GM23338 (cell line): ENCODE measurements at regions not wholly inside any gene's neighbourhood (a gene's known extent, or its start where the extent isn't known, plus 50 kb on each side); places are given as distances from the start of the nearest gene placed in this dataset.

Experiments
- EZH2 ChIP-seq: fragments of 200-600 bp; sonication (generic); IDR thresholded peaks from one replicate; pipeline ENCODE4 v1.8.0; 2017; ENCODE audit warnings: antibody characterized with exemption, mild to moderate bottlenecking, low read depth; ENCODE audit not compliant: unreplicated experiment
- EZH2phosphoT487 ChIP-seq: fragments of 200-600 bp; sonication (generic); IDR thresholded peaks from one replicate; pipeline ENCODE4 v1.8.1; 2018; ENCODE audit warnings: antibody characterized with exemption; ENCODE audit not compliant: unreplicated experiment
- NANOG ChIP-seq: IDR thresholded peaks from 2 replicates; pipeline ENCODE4 v1.6.1; 2016; ENCODE audit warnings: antibody characterized with exemption, borderline replicate concordance
- POLR2AphosphoS5 ChIP-seq: IDR thresholded peaks from 2 replicates; pipeline ENCODE4 v1.6.1; 2016; ENCODE audit warnings: antibody characterized with exemption, low read depth
- ZNF114 ChIP-seq: fragments of 250-450 bp; sonication (Bioruptor Pico); IDR thresholded peaks from 2 replicates; pipeline ENCODE4 v1.5.0; 2020; ENCODE audit warnings: mild to moderate bottlenecking, moderate library complexity
- TF ChIP-seq, protein P1 (sequence below), 2 experiments: fragments of 200-600 bp in 1 of 2; sonication (generic) in 1 of 2; conservative IDR thresholded peaks; 2 replicates each; pipeline versions ENCODE4 v1.5.1 to v1.6.1; 2016 to 2017; ENCODE audit warnings: antibody characterized with exemption in 2 of 2, low read depth in 2 of 2, mild to moderate bottlenecking in 2 of 2, moderate library complexity in 1 of 2
- TF ChIP-seq, protein P2 (sequence below): IDR thresholded peaks from one replicate; pipeline ENCODE4 v1.6.1; 2018; ENCODE audit warnings: antibody characterized with exemption; ENCODE audit not compliant: unreplicated experiment

DNA sequence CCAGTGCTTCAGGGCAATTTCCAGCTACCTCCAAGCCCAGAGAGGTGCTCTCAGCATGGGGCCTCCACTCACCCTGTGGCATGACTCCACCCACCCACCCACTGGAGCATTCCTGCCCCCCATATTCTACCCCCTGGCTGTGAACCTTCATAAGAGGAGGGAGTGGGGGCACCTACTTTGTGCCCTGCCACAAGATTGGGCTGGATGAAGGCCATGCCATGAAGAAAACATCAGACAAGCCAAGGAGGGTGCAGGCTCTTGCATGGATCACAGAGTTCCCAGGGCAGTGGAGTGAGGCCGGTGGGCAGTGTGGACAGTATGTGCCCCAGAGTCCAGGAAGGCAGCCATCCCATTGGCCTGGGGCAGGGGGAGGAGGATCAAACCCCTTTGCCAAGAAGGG, 97.8 kb downstream of the UQCRFS1 start:
- TF ChIP-seq, protein P1, sequence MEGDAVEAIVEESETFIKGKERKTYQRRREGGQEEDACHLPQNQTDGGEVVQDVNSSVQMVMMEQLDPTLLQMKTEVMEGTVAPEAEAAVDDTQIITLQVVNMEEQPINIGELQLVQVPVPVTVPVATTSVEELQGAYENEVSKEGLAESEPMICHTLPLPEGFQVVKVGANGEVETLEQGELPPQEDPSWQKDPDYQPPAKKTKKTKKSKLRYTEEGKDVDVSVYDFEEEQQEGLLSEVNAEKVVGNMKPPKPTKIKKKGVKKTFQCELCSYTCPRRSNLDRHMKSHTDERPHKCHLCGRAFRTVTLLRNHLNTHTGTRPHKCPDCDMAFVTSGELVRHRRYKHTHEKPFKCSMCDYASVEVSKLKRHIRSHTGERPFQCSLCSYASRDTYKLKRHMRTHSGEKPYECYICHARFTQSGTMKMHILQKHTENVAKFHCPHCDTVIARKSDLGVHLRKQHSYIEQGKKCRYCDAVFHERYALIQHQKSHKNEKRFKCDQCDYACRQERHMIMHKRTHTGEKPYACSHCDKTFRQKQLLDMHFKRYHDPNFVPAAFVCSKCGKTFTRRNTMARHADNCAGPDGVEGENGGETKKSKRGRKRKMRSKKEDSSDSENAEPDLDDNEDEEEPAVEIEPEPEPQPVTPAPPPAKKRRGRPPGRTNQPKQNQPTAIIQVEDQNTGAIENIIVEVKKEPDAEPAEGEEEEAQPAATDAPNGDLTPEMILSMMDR (conservative IDR thresholded peaks at IDR 0.05; ENCODE audit: low read depth in 2 of 2): no peak
- TF ChIP-seq POLR2AphosphoS5 (no peak), EZH2 (no peak), EZH2phosphoT487 (no peak), ZNF114 (CRISPR knock-in tag) (no peak), NANOG (no peak)
- TF ChIP-seq, protein P2, sequence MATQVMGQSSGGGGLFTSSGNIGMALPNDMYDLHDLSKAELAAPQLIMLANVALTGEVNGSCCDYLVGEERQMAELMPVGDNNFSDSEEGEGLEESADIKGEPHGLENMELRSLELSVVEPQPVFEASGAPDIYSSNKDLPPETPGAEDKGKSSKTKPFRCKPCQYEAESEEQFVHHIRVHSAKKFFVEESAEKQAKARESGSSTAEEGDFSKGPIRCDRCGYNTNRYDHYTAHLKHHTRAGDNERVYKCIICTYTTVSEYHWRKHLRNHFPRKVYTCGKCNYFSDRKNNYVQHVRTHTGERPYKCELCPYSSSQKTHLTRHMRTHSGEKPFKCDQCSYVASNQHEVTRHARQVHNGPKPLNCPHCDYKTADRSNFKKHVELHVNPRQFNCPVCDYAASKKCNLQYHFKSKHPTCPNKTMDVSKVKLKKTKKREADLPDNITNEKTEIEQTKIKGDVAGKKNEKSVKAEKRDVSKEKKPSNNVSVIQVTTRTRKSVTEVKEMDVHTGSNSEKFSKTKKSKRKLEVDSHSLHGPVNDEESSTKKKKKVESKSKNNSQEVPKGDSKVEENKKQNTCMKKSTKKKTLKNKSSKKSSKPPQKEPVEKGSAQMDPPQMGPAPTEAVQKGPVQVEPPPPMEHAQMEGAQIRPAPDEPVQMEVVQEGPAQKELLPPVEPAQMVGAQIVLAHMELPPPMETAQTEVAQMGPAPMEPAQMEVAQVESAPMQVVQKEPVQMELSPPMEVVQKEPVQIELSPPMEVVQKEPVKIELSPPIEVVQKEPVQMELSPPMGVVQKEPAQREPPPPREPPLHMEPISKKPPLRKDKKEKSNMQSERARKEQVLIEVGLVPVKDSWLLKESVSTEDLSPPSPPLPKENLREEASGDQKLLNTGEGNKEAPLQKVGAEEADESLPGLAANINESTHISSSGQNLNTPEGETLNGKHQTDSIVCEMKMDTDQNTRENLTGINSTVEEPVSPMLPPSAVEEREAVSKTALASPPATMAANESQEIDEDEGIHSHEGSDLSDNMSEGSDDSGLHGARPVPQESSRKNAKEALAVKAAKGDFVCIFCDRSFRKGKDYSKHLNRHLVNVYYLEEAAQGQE: no peak
